GM19463 (cell line): ENCODE measurements at regions not wholly inside any gene's neighbourhood (a gene's known extent, or its start where the extent isn't known, plus 50 kb on each side); places are given as distances from the start of the nearest gene placed in this dataset.
"Not testable (repeated sequence)": the region's sequence is repeated elsewhere in the genome, so short reads cannot be mapped to it uniquely, and the experiment has no call there.

Source experiments
- ATAC-seq: cut with Tn5 transposase; IDR thresholded peaks from one replicate; pipeline ENCODE4 v1.9.1; 2021; ENCODE audit warnings: mild to moderate bottlenecking, moderate library complexity; ENCODE audit not compliant: unreplicated experiment

DNA sequence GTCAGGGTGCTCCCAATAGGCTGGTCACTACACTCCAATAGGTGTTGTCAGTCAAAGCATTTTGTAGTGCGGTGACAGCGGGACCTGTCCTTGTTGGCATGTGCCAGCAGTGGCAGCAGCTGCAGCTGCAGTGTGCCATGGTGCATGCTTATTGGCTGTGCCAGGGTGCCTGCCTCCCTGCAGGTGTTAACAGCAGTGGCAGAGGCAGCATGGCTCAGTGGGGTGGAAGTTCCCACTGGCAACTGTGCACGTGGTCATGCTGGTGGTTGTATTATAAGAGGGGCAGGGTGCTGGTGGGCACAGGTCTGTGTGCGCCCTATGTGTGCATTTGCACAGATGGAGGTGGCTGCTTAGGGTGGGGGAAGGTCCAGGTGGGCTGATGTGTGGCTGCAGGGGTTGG is 133.7 kb upstream of the EDIL3 start:
- no peak for ATAC-seq

DNA sequence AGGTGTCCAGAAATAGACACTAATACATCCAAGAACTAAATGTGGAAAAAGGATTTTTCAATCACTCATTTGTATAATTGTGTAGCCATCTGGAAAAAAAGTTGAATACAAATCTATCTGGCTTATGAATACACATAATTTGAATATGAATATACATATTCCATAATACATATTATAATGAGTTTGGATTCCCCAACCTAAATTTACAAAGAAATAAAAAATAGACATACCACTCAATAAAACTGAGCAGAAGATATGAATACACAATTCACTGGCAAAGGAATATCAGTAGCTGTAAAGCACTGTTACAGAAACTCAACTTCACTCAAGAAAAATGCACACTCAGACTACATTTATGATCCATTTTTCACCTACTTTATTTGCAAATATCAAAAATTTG is 121.9 kb upstream of the EDIL3 start:
- ATAC-seq: no peak

DNA sequence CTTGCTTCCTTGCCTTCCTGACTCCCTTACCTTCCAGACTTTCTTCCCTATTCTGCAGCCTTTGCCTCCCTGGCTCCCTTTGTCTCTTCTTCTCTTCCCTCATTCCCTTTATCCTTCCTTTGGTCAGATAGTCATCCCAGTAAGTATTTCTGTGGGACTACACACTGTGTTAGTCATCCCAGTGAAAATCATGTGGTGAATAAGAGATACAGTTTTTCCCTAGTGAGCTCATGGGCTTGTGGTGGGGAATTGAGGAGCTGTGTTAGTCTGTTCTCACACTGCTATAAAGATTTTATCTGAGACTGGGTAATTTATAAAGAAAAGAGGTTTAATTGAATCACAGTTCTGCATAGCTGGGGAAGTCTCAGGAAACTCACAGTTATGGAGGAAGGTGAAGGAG is 109.8 kb upstream of the EDIL3 start:
- no peak for ATAC-seq

DNA sequence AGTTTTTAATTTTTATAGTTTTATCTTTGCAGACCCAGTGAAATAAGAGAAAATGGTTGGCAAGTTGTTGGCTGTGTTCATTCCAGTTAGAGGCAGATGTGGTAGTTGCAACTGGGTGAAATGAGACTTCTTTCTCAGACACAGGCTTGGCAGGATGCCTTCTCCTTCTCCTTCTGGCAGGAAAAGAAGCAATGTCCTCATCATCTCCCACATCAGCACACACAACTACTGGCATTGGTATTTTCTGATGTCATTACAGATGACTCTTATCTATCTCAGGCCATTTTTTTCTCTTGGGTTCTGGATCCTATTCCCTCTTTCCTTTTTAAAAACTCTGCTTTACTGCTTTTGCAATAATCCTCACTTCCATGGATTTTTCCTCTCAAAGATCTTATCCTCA is 103.3 kb upstream of the EDIL3 start:
- ATAC-seq: no peak

DNA sequence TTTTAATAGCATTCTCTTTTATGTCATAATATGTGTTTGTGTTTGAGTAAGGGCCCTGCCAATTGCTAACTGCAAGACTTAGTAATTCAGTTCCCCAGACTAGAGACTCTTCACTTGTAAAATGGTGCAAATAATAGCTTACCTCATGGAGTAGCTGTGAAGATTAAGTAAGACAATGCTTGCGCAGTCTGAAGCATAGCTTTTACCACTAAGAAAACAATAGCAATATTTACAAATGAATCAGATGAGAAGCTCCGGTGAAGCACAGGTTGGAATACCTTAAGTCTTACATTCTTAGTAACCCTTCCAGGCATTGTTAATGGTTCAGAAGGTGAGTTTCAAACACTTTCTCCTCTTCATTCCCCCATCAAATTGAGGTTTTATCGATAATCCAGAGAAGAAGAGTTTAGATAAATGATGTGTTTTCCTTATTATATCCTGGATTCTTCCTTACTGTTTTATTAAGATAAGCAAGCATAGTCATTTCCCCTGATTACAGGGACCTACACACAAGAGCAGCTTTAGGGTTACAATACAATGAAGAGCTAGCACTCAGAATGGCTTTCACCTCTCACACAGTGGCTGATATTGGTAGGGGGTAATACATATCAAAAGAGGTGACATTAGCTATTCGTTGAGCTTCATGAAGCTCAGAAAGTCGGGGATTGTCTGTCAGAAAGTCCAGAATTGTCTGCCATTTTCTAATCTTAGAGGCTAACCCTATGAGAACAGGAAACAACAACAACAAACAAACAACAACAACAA is 96.4 kb upstream of the EDIL3 start:
- ATAC-seq: no peak

DNA sequence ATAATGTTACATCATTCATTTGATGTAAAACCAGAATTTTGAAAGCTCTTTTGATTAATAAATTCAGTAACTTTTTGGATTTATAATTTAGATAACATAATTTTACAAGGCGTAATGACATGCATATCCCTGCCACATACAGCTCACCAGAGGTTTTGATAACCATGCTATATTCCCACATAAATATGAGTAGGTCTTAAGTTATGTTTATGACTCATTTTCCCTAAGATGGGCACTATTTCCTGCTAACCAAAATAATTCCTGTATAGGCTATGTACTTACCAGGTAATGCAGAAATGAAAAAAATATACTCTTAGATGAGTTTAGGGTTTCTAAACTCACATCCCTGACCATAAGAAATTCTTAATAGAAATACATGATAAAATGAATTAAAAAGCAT is 93.9 kb upstream of the EDIL3 start:
- no peak for ATAC-seq

DNA sequence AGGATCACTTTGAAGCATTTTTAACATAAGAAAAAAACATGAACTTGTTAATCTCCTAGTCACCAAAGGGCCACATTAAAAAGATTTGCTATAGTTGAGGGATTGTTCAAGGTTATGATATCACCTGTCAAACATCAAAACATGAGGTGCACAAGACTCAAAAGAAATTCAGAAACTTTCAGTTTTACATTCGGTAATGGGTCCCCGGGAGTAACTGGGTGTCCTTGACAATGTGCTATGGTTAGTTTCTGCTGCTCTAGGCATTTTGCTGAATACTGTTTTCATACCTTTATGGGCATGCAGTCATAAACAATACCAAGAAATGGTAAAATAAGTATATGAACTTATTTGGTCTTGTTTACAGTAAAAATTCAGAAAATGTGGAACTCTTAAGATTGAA is 92.8 kb upstream of the EDIL3 start:
- no peak for ATAC-seq

DNA sequence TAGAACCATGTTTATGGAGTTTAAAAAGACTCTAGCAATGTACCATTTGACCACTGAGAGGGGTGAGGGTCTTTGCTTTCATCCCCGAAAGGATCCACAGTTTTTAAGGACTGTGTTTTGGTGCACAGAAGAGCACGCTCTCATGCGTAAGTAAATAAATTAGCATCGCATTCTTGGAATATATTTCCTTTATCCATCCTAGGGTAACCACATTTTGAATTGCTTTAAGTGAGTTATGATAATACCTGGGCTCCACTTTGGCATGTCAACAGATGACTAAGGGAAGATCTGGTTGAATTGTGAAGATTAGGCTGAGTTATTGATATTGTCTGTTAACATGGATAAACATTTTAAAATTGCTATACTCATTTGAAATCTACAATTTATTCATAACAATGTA is 89.4 kb upstream of the EDIL3 start:
- no peak for ATAC-seq

DNA sequence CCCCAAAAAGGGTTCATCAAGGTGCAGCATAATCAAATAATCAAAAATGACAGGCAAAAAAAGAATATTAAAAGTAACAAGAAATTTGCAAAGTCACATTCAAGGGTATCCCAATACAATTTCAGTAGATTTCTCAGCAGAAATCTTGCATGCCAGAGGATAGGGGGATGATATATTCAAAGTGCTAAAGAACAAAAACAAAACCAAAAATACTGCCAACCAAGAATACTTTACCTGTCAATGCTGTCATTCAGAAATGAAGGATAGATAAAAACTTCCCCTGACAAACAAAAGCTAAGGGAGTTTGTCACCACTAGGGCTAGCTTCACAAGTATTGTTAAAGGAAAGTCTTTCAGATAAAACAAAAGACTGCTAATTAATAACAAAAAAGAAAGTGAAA is 68.7 kb upstream of the EDIL3 start:
- no peak for ATAC-seq

DNA sequence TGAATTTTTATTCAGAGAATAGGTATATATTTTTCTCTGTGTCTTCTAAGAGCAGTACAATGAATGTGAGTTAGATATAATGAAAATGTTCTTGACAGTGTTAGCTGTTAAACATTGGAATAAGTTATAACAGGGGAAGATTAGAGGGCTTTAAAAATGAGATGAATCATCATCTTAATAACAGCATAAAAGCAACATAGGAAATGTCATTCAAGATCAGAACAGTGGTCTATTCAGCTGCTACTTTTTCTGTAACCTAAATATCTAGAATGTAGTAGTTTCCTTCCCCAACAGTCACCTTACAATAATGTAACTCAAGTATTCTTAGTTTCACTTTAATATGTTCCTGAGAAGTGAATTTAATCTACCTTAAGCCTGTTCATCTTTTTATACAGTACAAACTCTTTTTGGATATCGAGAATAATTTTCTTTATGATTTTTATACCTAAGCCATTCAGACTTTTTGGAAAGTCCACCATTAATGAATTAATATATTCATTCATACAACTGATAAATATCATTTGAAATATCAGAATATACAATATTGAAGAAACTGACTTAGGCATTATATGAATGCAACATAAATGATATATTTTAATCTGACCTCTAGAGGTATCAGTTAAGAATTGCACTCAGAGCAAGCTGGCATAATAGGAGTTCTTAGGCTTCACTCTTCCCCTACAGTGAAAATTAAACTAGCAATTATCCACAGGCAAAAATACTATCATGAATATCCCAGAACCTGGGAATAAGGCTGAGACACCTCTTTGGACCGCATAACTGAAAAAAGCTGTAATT is 66.1 kb upstream of the EDIL3 start:
- ATAC-seq: no peak

DNA sequence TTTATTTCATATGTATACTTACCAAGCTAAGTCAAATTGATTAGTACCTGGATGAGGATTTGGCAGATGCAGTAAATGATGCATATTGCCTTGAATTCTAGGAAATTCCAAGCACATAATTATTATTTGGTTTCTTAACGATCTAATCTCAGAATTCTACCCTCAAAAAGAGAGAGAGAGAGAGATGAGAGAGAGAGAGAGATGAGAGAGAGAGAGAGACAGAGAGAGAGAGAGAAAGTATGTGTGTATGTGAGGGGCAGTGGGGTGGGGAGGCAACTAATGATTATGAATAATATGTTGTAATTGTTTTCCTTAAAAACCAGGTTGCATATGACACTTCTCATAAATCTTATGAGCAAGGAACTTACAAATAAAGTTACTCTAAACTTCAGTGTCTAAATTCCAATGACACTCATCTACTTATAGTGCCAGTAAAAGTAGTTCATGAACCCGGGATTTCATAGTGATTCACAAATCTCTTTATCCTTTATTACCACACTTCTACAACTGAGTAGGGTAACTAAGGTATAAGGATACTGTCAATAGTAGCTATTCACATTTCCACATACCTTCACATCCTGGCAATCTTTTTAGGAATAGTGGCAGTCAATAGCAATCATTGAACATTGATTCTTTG is 60.5 kb upstream of the EDIL3 start:
- no peak for ATAC-seq

DNA sequence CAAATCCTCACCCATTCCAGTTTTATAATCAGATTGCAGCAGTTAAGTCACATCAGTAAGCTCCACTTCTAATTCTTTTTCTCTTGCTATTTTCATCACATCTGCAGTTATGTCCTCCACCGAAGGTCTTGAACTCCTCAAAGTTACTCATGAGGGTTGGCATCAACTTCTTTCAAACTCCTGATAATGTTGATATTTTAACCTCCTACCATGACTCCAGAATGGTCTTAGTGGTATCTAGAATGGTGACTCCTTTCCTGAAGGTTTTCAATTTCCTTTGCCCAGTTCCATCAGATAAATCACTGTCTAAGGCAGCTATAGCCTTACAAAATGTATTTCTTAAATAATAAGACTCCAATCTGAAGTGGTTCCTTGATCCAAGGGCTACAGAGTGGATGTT is 53.8 kb upstream of the EDIL3 start:
- ATAC-seq: no peak

DNA sequence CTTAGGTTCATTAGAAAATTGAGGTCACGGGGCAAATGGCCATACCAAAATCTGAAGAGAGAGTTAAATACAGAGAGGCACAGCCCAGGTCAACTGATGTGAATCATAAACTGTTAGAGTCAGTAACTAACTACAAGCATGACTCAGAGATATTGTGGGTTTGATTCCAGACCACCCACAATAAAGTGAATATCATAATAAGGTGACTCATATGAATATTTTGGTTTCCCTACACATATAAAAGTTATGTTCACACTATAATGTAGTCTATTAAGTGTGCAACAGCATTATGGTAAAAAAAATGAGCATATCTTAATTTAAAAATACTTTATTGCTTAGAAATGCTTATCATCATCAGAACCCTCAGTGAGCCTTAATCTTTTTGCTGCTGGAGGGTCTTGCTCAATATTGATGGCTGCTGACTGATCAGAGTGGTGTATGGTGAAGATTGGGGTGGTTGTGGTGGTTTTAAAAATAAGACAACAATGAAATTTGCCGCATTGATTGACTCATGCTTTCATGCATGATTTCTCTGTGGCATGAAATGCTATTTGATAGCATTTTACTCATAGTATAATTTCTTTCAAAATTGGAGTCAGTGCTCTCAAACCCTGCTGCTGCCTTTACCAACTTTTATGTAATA is 53.1 kb upstream of the EDIL3 start:
- no peak for ATAC-seq

DNA sequence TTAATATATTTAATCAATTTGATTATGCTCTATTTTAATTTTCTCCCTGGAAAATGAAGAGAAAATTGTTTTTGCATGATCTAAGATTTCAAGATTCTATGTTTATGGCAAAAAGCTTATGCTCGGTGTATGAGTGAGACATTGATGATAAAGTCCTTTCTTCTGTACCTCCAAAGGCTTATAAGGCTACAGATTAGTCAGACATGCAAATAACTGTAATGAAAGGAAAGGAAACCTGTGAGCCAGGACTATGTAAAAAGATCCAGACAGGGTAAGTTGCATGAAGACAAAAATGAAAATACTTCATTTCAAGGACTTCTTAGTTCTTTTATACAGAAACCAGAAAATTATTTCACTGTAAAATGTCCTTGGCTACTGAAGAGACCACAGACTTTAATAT is 52.2 kb upstream of the EDIL3 start:
- ATAC-seq: no peak

DNA sequence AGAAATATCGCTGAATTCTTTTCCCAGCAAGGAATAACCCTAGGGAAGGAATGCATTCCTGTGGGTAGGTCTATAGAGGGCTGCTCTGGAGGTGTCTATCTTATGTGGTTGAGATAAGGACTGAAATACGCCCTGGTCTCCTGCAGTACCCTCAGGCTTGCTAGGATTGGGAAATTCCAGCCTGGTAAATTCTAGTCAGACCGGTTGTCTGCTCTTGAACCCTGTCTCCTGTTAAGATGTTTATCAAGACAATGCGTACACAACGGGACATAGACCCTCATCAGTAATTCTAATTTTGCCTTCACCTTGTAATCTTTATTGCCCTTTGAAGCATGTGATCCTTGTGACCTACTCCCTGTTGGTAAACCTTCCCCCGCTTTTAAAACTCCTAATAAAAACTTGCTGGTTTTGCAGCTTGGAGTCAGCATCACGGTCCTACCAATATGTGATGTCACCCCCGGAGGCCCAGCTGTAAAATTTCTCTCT is 51.2 kb upstream of the EDIL3 start:
- ATAC-seq: not testable (repeated sequence)
